ENCODE measurements at regions not wholly inside any gene's neighbourhood (a gene's known extent, or its start where the extent isn't known, plus 50 kb on each side); places are given as distances from the start of the nearest gene placed in this dataset.

- no peak for TF ChIP-seq CTCF (IDR thresholded peaks at IDR 0.05; ENCODE audit: control insufficient read depth, extremely low read depth, insufficient read depth)
- H3K4me3 ChIP-seq (ENCODE audit: low read depth, low read length) = no peak overlapping the region
- no peak for DNase-seq (ENCODE audit: low read depth)
These were observed 528.9 kb upstream of the ZNF462 start for GRCh38 chr9:106334081-106334480.

GRCh38 chr9:106339882-106340281, 523.1 kb upstream of the ZNF462 start:
- no peak overlapping the region for H3K4me3 ChIP-seq (ENCODE audit: low read depth, low read length)
- no peak for DNase-seq (ENCODE audit: low read depth)
- TF ChIP-seq CTCF (IDR thresholded peaks at IDR 0.05; ENCODE audit: control insufficient read depth, extremely low read depth, insufficient read depth) = no peak

- no peak for TF ChIP-seq CTCF (IDR thresholded peaks at IDR 0.05; ENCODE audit: control insufficient read depth, extremely low read depth, insufficient read depth)
- DNase-seq (ENCODE audit: low read depth) = no peak
- no peak overlapping the region for H3K4me3 ChIP-seq (ENCODE audit: low read depth, low read length)
These were observed 512.2 kb upstream of the ZNF462 start for GRCh38 chr9:106350777-106351176.

- TF ChIP-seq CTCF (IDR thresholded peaks at IDR 0.05; ENCODE audit: control insufficient read depth, extremely low read depth, insufficient read depth) = no peak
- no peak overlapping the region for H3K4me3 ChIP-seq (ENCODE audit: low read depth, low read length)
- DNase-seq (ENCODE audit: low read depth) = no peak
These were observed 506.0 kb upstream of the ZNF462 start for GRCh38 chr9:106356924-106357323.

GRCh38 chr9:106358331-106358730, 504.6 kb upstream of the ZNF462 start:
- no peak for TF ChIP-seq CTCF (IDR thresholded peaks at IDR 0.05; ENCODE audit: control insufficient read depth, extremely low read depth, insufficient read depth)
- DNase-seq (ENCODE audit: low read depth) = no peak
- no peak overlapping the region for H3K4me3 ChIP-seq (ENCODE audit: low read depth, low read length)

- H3K4me3 ChIP-seq (ENCODE audit: low read depth, low read length) = no peak overlapping the region
- no peak for DNase-seq (ENCODE audit: low read depth)
- TF ChIP-seq CTCF (IDR thresholded peaks at IDR 0.05; ENCODE audit: control insufficient read depth, extremely low read depth, insufficient read depth) = no peak
These were observed 486.3 kb upstream of the ZNF462 start for GRCh38 chr9:106376689-106377088.

- no peak for TF ChIP-seq CTCF (IDR thresholded peaks at IDR 0.05; ENCODE audit: control insufficient read depth, extremely low read depth, insufficient read depth)
- H3K4me3 ChIP-seq (ENCODE audit: low read depth, low read length) = no peak overlapping the region
- DNase-seq (ENCODE audit: low read depth) = no peak
These were observed 479.9 kb upstream of the ZNF462 start for GRCh38 chr9:106383072-106383471.

All from LNCaP clone FGC (cell line).